ENCODE measurements at regions not wholly inside any gene's neighbourhood (a gene's known extent, or its start where the extent isn't known, plus 50 kb on each side); places are given as distances from the start of the nearest gene placed in this dataset.

- no peak for DNase-seq
These were observed 533.5 kb upstream of the MMS22L start for GRCh38 chr6:97816526-97816925.

- no peak for DNase-seq
These were observed 536.7 kb upstream of the MMS22L start for GRCh38 chr6:97819710-97820109.

GRCh38 chr6:97820400-97820799 is 537.4 kb upstream of the MMS22L start:
- DNase-seq = no peak

GRCh38 chr6:97822632-97823031 is 539.6 kb upstream of the MMS22L start:
- DNase-seq = no peak

- no peak for DNase-seq
These were observed 558.7 kb upstream of the MMS22L start for GRCh38 chr6:97841763-97842162.

- DNase-seq = no peak
These were observed 559.5 kb upstream of the MMS22L start for GRCh38 chr6:97842521-97842920.

GRCh38 chr6:97849390-97849789 is 566.4 kb upstream of the MMS22L start:
- no peak for DNase-seq

GRCh38 chr6:97850458-97851212 is 567.6 kb upstream of the MMS22L start:
- DNase-seq = no peak

- no peak for DNase-seq
These were observed 580.7 kb upstream of the MMS22L start for GRCh38 chr6:97863697-97864096.

- DNase-seq = no peak
These were observed 581.4 kb upstream of the MMS22L start for GRCh38 chr6:97864366-97864765.

- no peak for DNase-seq
These were observed 581.8 kb upstream of the MMS22L start for GRCh38 chr6:97864826-97865225.

- no peak for DNase-seq
These were observed 582.6 kb upstream of the MMS22L start for GRCh38 chr6:97865612-97866011.

- DNase-seq = no peak
These were observed 583.6 kb upstream of the MMS22L start for GRCh38 chr6:97866616-97867015.

GRCh38 chr6:97867177-97867576 is 584.2 kb upstream of the MMS22L start:
- DNase-seq = no peak

- DNase-seq = no peak
These were observed 587.3 kb upstream of the MMS22L start for GRCh38 chr6:97870273-97870672.

- DNase-seq = no peak
These were observed 593.7 kb upstream of the MMS22L start for GRCh38 chr6:97876711-97877110.

- DNase-seq = no peak
These were observed 599.7 kb upstream of the MMS22L start for GRCh38 chr6:97882755-97883154.

GRCh38 chr6:97885325-97885724 is 602.3 kb upstream of the MMS22L start:
- DNase-seq = peak; percentile 20

- peak; percentile 4 for DNase-seq
These were observed 602.8 kb upstream of the MMS22L start for GRCh38 chr6:97885828-97886227.

- DNase-seq = no peak
These were observed 618.5 kb upstream of the MMS22L start for GRCh38 chr6:97901531-97901930.

GRCh38 chr6:97909380-97909779 is 626.4 kb upstream of the MMS22L start:
- no peak for DNase-seq

- no peak for DNase-seq
These were observed 630.7 kb upstream of the MMS22L start for GRCh38 chr6:97913721-97914120.

GRCh38 chr6:97914912-97915311 is 631.9 kb upstream of the MMS22L start:
- DNase-seq = no peak

- no peak for DNase-seq
These were observed 632.5 kb upstream of the MMS22L start for GRCh38 chr6:97915537-97915936.

GRCh38 chr6:97917369-97917768 is 634.4 kb upstream of the MMS22L start:
- DNase-seq = no peak
